Endothelial cell of umbilical vein (primary cell): ENCODE measurements at regions not wholly inside any gene's neighbourhood (a gene's known extent, or its start where the extent isn't known, plus 50 kb on each side); places are given as distances from the start of the nearest gene placed in this dataset.
"Not testable (repeated sequence)": the region's sequence is repeated elsewhere in the genome, so short reads cannot be mapped to it uniquely, and the experiment has no call there.

Experiments used
- BruUV-seq: library from RNA; stranded (reverse); fragments of 400-500 nt; replicated peaks from 2 replicates; lab custom pipeline; 2021; lab: Mats Ljungman, UMichigan
- CTCF ChIA-PET: fragments of 300-600, 350-600 bp; sonication (Branson Sonifier 250); formaldehyde crosslinking; loops from one replicate; lab custom pipeline; 2021; ENCODE audit warnings: antibody characterized with exemption, inconsistent platforms; lab: Charles Lee
- POLR2A ChIA-PET: fragments of 300-600, 350-600 bp; sonication (Branson Sonifier 250); formaldehyde crosslinking; loops from one replicate; lab custom pipeline; 2021; ENCODE audit warnings: antibody characterized with exemption, inconsistent platforms; lab: Charles Lee
- DNase-seq: peaks from one replicate; pipeline ENCODE4 v3.0.0-alpha.2; 2011; ENCODE audit warnings: low read depth, low spot score
- FAIRE-seq: peaks from 2 replicates; lab custom pipeline; 2011; peaks lifted over from hg19 to GRCh38; lab: Jason Lieb, UNC
- H2AFZ ChIP-seq: 2 replicates; pipeline ENCODE4 v1.6.0; 2012; ENCODE audit warnings: low read depth, low read length, control low read depth, inconsistent platforms
- H3K27ac ChIP-seq: 2 replicates; pipeline ENCODE4 v1.5.1; 2011; ENCODE audit warnings: low read depth, mild to moderate bottlenecking, control low read depth, low read length, moderate library complexity; ENCODE audit not compliant: insufficient read depth
- H3K27me3 ChIP-seq, 2 experiments: 2 replicates each; pipeline versions ENCODE4 v1.6.0 to v1.6.1; 2011; ENCODE audit warnings: low read length in 2 of 2, mixed read lengths in 1 of 2; ENCODE audit not compliant: control insufficient read depth in 2 of 2, insufficient read depth in 2 of 2
- H3K36me3 ChIP-seq, 2 experiments: 2 replicates in 1 of 2; 3 replicates in 1 of 2; pipeline ENCODE4 v1.5.1; 2011; ENCODE audit warnings: low read length in 2 of 2, mild to moderate bottlenecking in 1 of 2, moderate library complexity in 1 of 2; ENCODE audit not compliant: control insufficient read depth in 2 of 2, insufficient read depth in 2 of 2; ENCODE audit errors: extremely low read depth in 1 of 2
- H3K4me1 ChIP-seq: 3 replicates; pipeline ENCODE4 v1.5.1; 2011; ENCODE audit warnings: mild to moderate bottlenecking, low read length; ENCODE audit not compliant: control insufficient read depth, insufficient read depth; ENCODE audit errors: extremely low read depth
- H3K4me2 ChIP-seq: 2 replicates; pipeline ENCODE4 v1.6.1; 2011; ENCODE audit warnings: low read length, control low read depth, mixed read lengths; ENCODE audit not compliant: insufficient read depth
- H3K4me3 ChIP-seq, 3 experiments: fragments of 200-600 bp in 1 of 3; sonication (generic), shearing (Covaris generic) in 1 of 3; replicated peaks in 1 of 3; 2 replicates each; pipeline ENCODE4 v1.5.1; 2011 to 2016; ENCODE audit warnings: control low read depth in 3 of 3, low read length in 3 of 3, mild to moderate bottlenecking in 2 of 3, inconsistent platforms in 1 of 3, low read depth in 1 of 3, moderate library complexity in 1 of 3; ENCODE audit not compliant: insufficient read depth in 1 of 3
- H3K79me2 ChIP-seq: 2 replicates; pipeline ENCODE4 v1.6.0; 2012; ENCODE audit warnings: low read length, inconsistent platforms; ENCODE audit not compliant: control insufficient read depth, insufficient read depth
- H3K9ac ChIP-seq: replicated peaks from 2 replicates; pipeline ENCODE3; 2011; ENCODE audit warnings: low read length, control low read depth; ENCODE audit not compliant: insufficient read depth; ENCODE audit errors: extremely low read depth
- H3K9me1 ChIP-seq: replicated peaks from 3 replicates; pipeline ENCODE4 v1.6.0; 2011; ENCODE audit warnings: mild to moderate bottlenecking, low read length; ENCODE audit not compliant: control insufficient read depth, insufficient read depth; ENCODE audit errors: extremely low read depth
- H3K9me3 ChIP-seq: replicated peaks from 2 replicates; pipeline ENCODE4 v1.5.1; 2012; ENCODE audit warnings: low read length, inconsistent platforms; ENCODE audit not compliant: control insufficient read depth, insufficient read depth
- H4K20me1 ChIP-seq: replicated peaks from 2 replicates; pipeline ENCODE3; 2011; ENCODE audit warnings: mild to moderate bottlenecking, low read length; ENCODE audit not compliant: control insufficient read depth, insufficient read depth; ENCODE audit errors: extremely low read depth
- EZH2 ChIP-seq: IDR thresholded peaks from 2 replicates; pipeline ENCODE4 v1.6.1; 2012; ENCODE audit warnings: borderline replicate concordance, low read depth, mild to moderate bottlenecking, moderate library complexity, low read length, inconsistent platforms; ENCODE audit not compliant: severe bottlenecking
- FOS ChIP-seq: IDR thresholded peaks from 2 replicates; pipeline ENCODE4 v1.6.1; 2011; ENCODE audit warnings: mild to moderate bottlenecking, low read length, moderate library complexity, borderline replicate concordance; ENCODE audit not compliant: insufficient read depth
- GATA2 ChIP-seq: IDR thresholded peaks from 2 replicates; pipeline ENCODE4 v1.7.0; 2011; ENCODE audit warnings: low read depth, mild to moderate bottlenecking, moderate library complexity, mixed read lengths, low read length; ENCODE audit not compliant: insufficient read length, insufficient read depth
- JUN ChIP-seq: IDR thresholded peaks from 2 replicates; pipeline ENCODE4 v1.6.1; 2011; ENCODE audit warnings: borderline replicate concordance, low read depth; ENCODE audit not compliant: insufficient read length, insufficient read depth
- MAX ChIP-seq: IDR thresholded peaks from 2 replicates; pipeline ENCODE4 v1.6.1; 2011; ENCODE audit not compliant: insufficient read depth, insufficient read length
- MYC ChIP-seq: IDR thresholded peaks from one replicate; pipeline ENCODE4 v1.6.1; 2011; ENCODE audit warnings: mild to moderate bottlenecking, low read depth, low read length
- POLR2A ChIP-seq: IDR thresholded peaks from 2 replicates; pipeline ENCODE4 v1.6.1; 2012; ENCODE audit warnings: low read depth, mild to moderate bottlenecking, control low read depth, low read length
- POLR2AphosphoS5 ChIP-seq: IDR thresholded peaks from 2 replicates; pipeline ENCODE4 v1.6.1; 2012; ENCODE audit warnings: low read depth, mild to moderate bottlenecking, control low read depth, low read length, moderate library complexity; ENCODE audit not compliant: insufficient read depth
- dilution Hi-C: fragments of 300-500 bp; cut with MboI; formaldehyde crosslinking; loops from one replicate; pipeline ENCODE4 v1.15.0; 2019; ENCODE audit warnings: low sequenced_read_pairs; ENCODE audit not compliant: extremely low pct_ligation_motif_present
- intact Hi-C: fragments of 100-400 bp; cut with micrococcal nuclease; formaldehyde crosslinking; loops from one replicate; pipeline ENCODE4 v1.10.0; 2022
- TF ChIP-seq, protein P1 (sequence below), 2 donors: IDR thresholded peaks; 1 replicate in 1 of 2; 2 replicates in 1 of 2; pipeline ENCODE4 v1.5.1; 2011; ENCODE audit warnings: low read length in 2 of 2, mild to moderate bottlenecking in 2 of 2, moderate library complexity in 2 of 2, control low read depth in 1 of 2, inconsistent platforms in 1 of 2, low read depth in 1 of 2; ENCODE audit not compliant: insufficient read depth in 1 of 2; ENCODE audit errors: extremely low read depth in 1 of 2

DNA sequence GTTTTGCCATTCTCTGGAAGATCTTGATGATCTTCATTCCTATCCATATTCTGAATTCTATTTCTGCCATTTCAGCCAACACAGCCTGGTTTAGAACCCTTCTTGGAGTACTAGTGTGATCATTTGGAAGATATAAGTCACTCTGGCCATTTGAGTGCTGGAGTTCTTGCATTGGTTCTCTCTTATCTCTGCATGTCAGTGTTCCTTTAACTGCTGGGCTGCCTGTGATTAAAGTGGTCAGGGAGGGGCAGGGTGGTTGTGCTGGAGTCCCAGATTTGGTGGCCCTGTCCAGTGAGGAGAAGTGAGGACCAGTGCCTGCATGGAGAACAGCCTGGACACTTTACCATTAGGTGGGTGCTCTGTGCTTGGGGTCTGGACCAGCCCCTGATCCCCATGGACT is 173.0 kb downstream of the SOD2 start:
- no peaks in the 10 kb centered on the region for H3K27me3 ChIP-seq
- H3K4me2 ChIP-seq: no peak overlapping the region
- H3K79me2 ChIP-seq: no peaks in the 10 kb centered on the region
- TF ChIP-seq MYC (no peak), POLR2AphosphoS5 (no peak), POLR2A (no peak), MAX (no peak), GATA2 (no peak), FOS (no peak), JUN (no peak), EZH2 (no peak)
- TF ChIP-seq, protein P1, sequence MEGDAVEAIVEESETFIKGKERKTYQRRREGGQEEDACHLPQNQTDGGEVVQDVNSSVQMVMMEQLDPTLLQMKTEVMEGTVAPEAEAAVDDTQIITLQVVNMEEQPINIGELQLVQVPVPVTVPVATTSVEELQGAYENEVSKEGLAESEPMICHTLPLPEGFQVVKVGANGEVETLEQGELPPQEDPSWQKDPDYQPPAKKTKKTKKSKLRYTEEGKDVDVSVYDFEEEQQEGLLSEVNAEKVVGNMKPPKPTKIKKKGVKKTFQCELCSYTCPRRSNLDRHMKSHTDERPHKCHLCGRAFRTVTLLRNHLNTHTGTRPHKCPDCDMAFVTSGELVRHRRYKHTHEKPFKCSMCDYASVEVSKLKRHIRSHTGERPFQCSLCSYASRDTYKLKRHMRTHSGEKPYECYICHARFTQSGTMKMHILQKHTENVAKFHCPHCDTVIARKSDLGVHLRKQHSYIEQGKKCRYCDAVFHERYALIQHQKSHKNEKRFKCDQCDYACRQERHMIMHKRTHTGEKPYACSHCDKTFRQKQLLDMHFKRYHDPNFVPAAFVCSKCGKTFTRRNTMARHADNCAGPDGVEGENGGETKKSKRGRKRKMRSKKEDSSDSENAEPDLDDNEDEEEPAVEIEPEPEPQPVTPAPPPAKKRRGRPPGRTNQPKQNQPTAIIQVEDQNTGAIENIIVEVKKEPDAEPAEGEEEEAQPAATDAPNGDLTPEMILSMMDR (IDR thresholded peaks at IDR 0.05; ENCODE audit: extremely low read depth in 1 of 2, insufficient read depth in 1 of 2, low read depth in 1 of 2, low read length in 2 of 2): no peak
- FAIRE-seq (no peak), DNase-seq (no peak)
- intact Hi-C loops (no loop called here), dilution Hi-C loops (no loop called here)
- H4K20me1 ChIP-seq: no peaks in the 10 kb centered on the region
- no peaks in the 10 kb centered on the region for H3K9me1 ChIP-seq
- H3K4me1 ChIP-seq: no peaks in the 10 kb centered on the region
- peaks cover 2% of the 10 kb centered on the region for H3K9me3 ChIP-seq
- no peak overlapping the region for H3K9ac ChIP-seq
- BruUV-seq: no TSS peak
- no peak overlapping the region for H3K4me3 ChIP-seq
- H3K36me3 ChIP-seq: no peaks in the 10 kb centered on the region
- no peak overlapping the region for H3K27ac ChIP-seq
- no peak overlapping the region for H2AFZ ChIP-seq
- POLR2A ChIA-PET: no interaction called here
- CTCF ChIA-PET: no interaction called here

- H3K9ac ChIP-seq, intact Hi-C loops, dilution Hi-C loops, H2AFZ ChIP-seq, BruUV-seq, H3K36me3 ChIP-seq, H3K27me3 ChIP-seq, H4K20me1 ChIP-seq, H3K79me2 ChIP-seq, H3K27ac ChIP-seq, H3K4me1 ChIP-seq, DNase-seq, CTCF ChIA-PET, FAIRE-seq, H3K9me1 ChIP-seq, H3K4me2 ChIP-seq, POLR2A ChIA-PET, H3K4me3 ChIP-seq, H3K9me3 ChIP-seq: not testable (repeated sequence)
These were observed 177.2 kb downstream of the SOD2 start for GRCh38 chr6:159515811-159516210.
